Esophagus squamous epithelium (tissue), 4 donors: ENCODE measurements at regions not wholly inside any gene's neighbourhood (a gene's known extent, or its start where the extent isn't known, plus 50 kb on each side); places are given as distances from the start of the nearest gene placed in this dataset.

Experiments
- POLR2A ChIP-seq, 4 donors: fragments of 450-650 bp; IDR thresholded peaks; one replicate each; pipeline ENCODE4 v1.6.1; 2017; ENCODE audit warnings: antibody characterized with exemption in 4 of 4, mild to moderate bottlenecking in 4 of 4, moderate library complexity in 3 of 4
- TF ChIP-seq, protein P1 (sequence below), 6 experiments: fragments of 450-650 bp in 4 of 6; fragments of 200-600 bp in 2 of 6; sonication (generic) in 2 of 6; IDR thresholded peaks; one replicate each; pipeline ENCODE4 v1.5.1; 2016 to 2019; ENCODE audit warnings: antibody characterized with exemption in 6 of 6, mild to moderate bottlenecking in 4 of 6, moderate library complexity in 4 of 6

DNA sequence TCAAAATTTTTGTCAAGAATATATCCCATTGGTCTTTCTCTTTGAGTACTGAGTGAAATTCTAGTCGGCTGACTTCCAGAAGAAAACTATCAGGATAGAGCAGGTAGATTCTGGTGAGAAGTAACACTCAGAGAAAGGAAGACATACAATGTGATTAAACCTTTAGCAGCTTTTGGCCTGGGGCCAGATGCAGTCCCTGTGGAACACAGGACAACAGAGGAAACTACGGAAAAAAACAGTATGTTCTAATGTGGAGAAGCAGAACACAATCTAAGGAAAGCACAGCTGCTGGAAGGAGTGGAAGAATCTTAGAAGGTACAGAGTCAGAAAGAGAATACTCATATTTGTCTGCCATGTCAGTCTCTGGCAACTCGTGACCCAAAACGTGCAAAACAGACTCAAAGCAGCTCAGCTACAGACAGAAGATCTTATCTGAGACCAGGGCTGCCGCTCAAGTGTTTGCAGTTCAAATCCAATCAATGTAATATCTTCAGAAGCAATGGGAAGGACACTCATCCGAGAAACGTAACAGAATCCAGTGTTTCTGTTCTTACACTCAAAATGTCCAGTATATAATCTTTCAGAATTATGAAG is 283.8 kb downstream of the MRPL39 start:
- TF ChIP-seq, protein P1, sequence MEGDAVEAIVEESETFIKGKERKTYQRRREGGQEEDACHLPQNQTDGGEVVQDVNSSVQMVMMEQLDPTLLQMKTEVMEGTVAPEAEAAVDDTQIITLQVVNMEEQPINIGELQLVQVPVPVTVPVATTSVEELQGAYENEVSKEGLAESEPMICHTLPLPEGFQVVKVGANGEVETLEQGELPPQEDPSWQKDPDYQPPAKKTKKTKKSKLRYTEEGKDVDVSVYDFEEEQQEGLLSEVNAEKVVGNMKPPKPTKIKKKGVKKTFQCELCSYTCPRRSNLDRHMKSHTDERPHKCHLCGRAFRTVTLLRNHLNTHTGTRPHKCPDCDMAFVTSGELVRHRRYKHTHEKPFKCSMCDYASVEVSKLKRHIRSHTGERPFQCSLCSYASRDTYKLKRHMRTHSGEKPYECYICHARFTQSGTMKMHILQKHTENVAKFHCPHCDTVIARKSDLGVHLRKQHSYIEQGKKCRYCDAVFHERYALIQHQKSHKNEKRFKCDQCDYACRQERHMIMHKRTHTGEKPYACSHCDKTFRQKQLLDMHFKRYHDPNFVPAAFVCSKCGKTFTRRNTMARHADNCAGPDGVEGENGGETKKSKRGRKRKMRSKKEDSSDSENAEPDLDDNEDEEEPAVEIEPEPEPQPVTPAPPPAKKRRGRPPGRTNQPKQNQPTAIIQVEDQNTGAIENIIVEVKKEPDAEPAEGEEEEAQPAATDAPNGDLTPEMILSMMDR (IDR thresholded peaks at IDR 0.05) = no peak
- TF ChIP-seq POLR2A (IDR thresholded peaks at IDR 0.05) = no peak
